IPS-20b (cell line): ENCODE measurements at regions not wholly inside any gene's neighbourhood (a gene's known extent, or its start where the extent isn't known, plus 50 kb on each side); places are given as distances from the start of the nearest gene placed in this dataset.

Source experiments
- H3K27ac ChIP-seq: one replicate; pipeline ENCODE4 v1.5.1; 2013; ENCODE audit warnings: low read length
- H3K27me3 ChIP-seq: 2 replicates; pipeline ENCODE4 v1.6.1; 2013; ENCODE audit warnings: mild to moderate bottlenecking, low read length, inconsistent platforms; ENCODE audit not compliant: insufficient read depth
- H3K36me3 ChIP-seq: 2 replicates; pipeline ENCODE4 v1.6.1; 2013; ENCODE audit warnings: low read depth, mild to moderate bottlenecking, inconsistent platforms, low read length, moderate library complexity; ENCODE audit not compliant: insufficient read depth
- H3K4me1 ChIP-seq: 2 replicates; pipeline ENCODE4 v1.6.1; 2013; ENCODE audit warnings: mild to moderate bottlenecking, control low read depth, inconsistent platforms, low read length, moderate library complexity; ENCODE audit not compliant: insufficient read depth
- H3K4me3 ChIP-seq: 2 replicates; pipeline ENCODE4 v1.5.1; 2013; ENCODE audit warnings: mild to moderate bottlenecking, low read length, inconsistent platforms
- H3K9ac ChIP-seq: 2 replicates; pipeline ENCODE4 v1.6.1; 2013; ENCODE audit warnings: low read depth, mild to moderate bottlenecking, inconsistent platforms, low read length, moderate library complexity
- H3K9me3 ChIP-seq: 2 replicates; pipeline ENCODE4 v1.6.1; 2013; ENCODE audit warnings: mild to moderate bottlenecking, low read depth, low read length, inconsistent platforms; ENCODE audit not compliant: insufficient read depth

GRCh38 chr6:8361259-8361658, 74.1 kb downstream of the SLC35B3 start:
- H3K9me3 ChIP-seq = no peaks in the 10 kb centered on the region
- no peaks in the 10 kb centered on the region for H3K4me1 ChIP-seq
- H3K27me3 ChIP-seq = no peaks in the 10 kb centered on the region
- H3K9ac ChIP-seq = no peak overlapping the region
- H3K36me3 ChIP-seq = no peaks in the 10 kb centered on the region
- no peak overlapping the region for H3K4me3 ChIP-seq
- no peak overlapping the region for H3K27ac ChIP-seq

GRCh38 chr6:8352966-8353340, 82.4 kb downstream of the SLC35B3 start:
- Histone ChIP-seq H3K9ac (no peak overlapping the region), H3K27ac (no peak overlapping the region), H3K4me3 (no peak overlapping the region), H3K4me1 (no peaks in the 10 kb centered on the region), H3K27me3 (no peaks in the 10 kb centered on the region), H3K36me3 (no peaks in the 10 kb centered on the region), H3K9me3 (no peaks in the 10 kb centered on the region)

GRCh38 chr6:8352335-8352965, 82.9 kb downstream of the SLC35B3 start:
- Histone ChIP-seq H3K4me3 (no peak overlapping the region), H3K36me3 (no peaks in the 10 kb centered on the region), H3K27me3 (no peaks in the 10 kb centered on the region), H3K9me3 (no peaks in the 10 kb centered on the region), H3K9ac (no peak overlapping the region), H3K27ac (no peak overlapping the region), H3K4me1 (no peaks in the 10 kb centered on the region)

- no peak overlapping the region for H3K9ac ChIP-seq
- no peaks in the 10 kb centered on the region for H3K4me1 ChIP-seq
- no peak overlapping the region for H3K4me3 ChIP-seq
- H3K27ac ChIP-seq = no peak overlapping the region
- no peaks in the 10 kb centered on the region for H3K36me3 ChIP-seq
- no peaks in the 10 kb centered on the region for H3K27me3 ChIP-seq
- H3K9me3 ChIP-seq = no peaks in the 10 kb centered on the region
Measured at GRCh38 chr6:8343600-8343999, 91.7 kb downstream of the SLC35B3 start.

GRCh38 chr6:8342241-8342819, 93.0 kb downstream of the SLC35B3 start:
- Histone ChIP-seq H3K27ac (no peak overlapping the region), H3K4me3 (no peak overlapping the region), H3K9ac (no peak overlapping the region), H3K27me3 (no peaks in the 10 kb centered on the region), H3K4me1 (no peaks in the 10 kb centered on the region), H3K36me3 (no peaks in the 10 kb centered on the region), H3K9me3 (no peaks in the 10 kb centered on the region)

GRCh38 chr6:8337147-8337546, 98.2 kb downstream of the SLC35B3 start:
- no peaks in the 10 kb centered on the region for H3K36me3 ChIP-seq
- H3K9me3 ChIP-seq = no peaks in the 10 kb centered on the region
- H3K9ac ChIP-seq = no peak overlapping the region
- H3K27ac ChIP-seq = no peak overlapping the region
- H3K4me1 ChIP-seq = no peaks in the 10 kb centered on the region; the same call in 1 of the 2 replicates
- no peak overlapping the region for H3K4me3 ChIP-seq
- no peaks in the 10 kb centered on the region for H3K27me3 ChIP-seq

GRCh38 chr6:8336406-8337057, 98.8 kb downstream of the SLC35B3 start:
- Histone ChIP-seq H3K9me3 (no peaks in the 10 kb centered on the region), H3K4me1 (no peaks in the 10 kb centered on the region; the same call in 1 of the 2 replicates), H3K36me3 (no peaks in the 10 kb centered on the region), H3K27ac (no peak overlapping the region), H3K27me3 (no peaks in the 10 kb centered on the region), H3K4me3 (no peak overlapping the region), H3K9ac (no peak overlapping the region)

GRCh38 chr6:8335896-8336295, 99.4 kb downstream of the SLC35B3 start:
- no peaks in the 10 kb centered on the region for H3K27me3 ChIP-seq
- no peaks in the 10 kb centered on the region for H3K36me3 ChIP-seq
- H3K9me3 ChIP-seq = no peaks in the 10 kb centered on the region
- no peak overlapping the region for H3K9ac ChIP-seq
- H3K27ac ChIP-seq = no peak overlapping the region
- no peak overlapping the region for H3K4me3 ChIP-seq
- no peaks in the 10 kb centered on the region; the same call in 1 of the 2 replicates for H3K4me1 ChIP-seq

- Histone ChIP-seq H3K4me1 (no peaks in the 10 kb centered on the region; the same call in 1 of the 2 replicates), H3K27ac (no peak overlapping the region), H3K9me3 (no peaks in the 10 kb centered on the region)
Measured at GRCh38 chr6:8335381-8335780, 100.0 kb downstream of the SLC35B3 start.

GRCh38 chr6:8334113-8334512, 101.2 kb downstream of the SLC35B3 start:
- H3K4me3 ChIP-seq = no peak overlapping the region
- no peaks in the 10 kb centered on the region for H3K27me3 ChIP-seq
- no peaks in the 10 kb centered on the region for H3K36me3 ChIP-seq
- H3K27ac ChIP-seq = no peak overlapping the region
- no peak overlapping the region for H3K9ac ChIP-seq
- no peaks in the 10 kb centered on the region; the same call in 1 of the 2 replicates for H3K4me1 ChIP-seq
- no peaks in the 10 kb centered on the region for H3K9me3 ChIP-seq

More at GRCh38 chr6:8335381-8335780, 100.0 kb downstream of the SLC35B3 start:
- H3K36me3 ChIP-seq = no peaks in the 10 kb centered on the region
- no peak overlapping the region for H3K4me3 ChIP-seq
- no peak overlapping the region for H3K9ac ChIP-seq
- no peaks in the 10 kb centered on the region for H3K27me3 ChIP-seq

GRCh38 chr6:8329562-8329961, 105.8 kb downstream of the SLC35B3 start:
- H3K9me3 ChIP-seq = no peaks in the 10 kb centered on the region
- H3K27me3 ChIP-seq = no peaks in the 10 kb centered on the region
- H3K4me1 ChIP-seq = no peaks in the 10 kb centered on the region; the same call in 1 of the 2 replicates
- no peak overlapping the region for H3K9ac ChIP-seq
- H3K36me3 ChIP-seq = no peaks in the 10 kb centered on the region
- no peak overlapping the region for H3K27ac ChIP-seq
- H3K4me3 ChIP-seq = no peak overlapping the region

GRCh38 chr6:8325743-8326142, 109.6 kb downstream of the SLC35B3 start:
- no peaks in the 10 kb centered on the region for H3K9me3 ChIP-seq
- H3K36me3 ChIP-seq = no peaks in the 10 kb centered on the region
- no peaks in the 10 kb centered on the region for H3K27me3 ChIP-seq
- no peaks in the 10 kb centered on the region for H3K4me1 ChIP-seq
- H3K27ac ChIP-seq = no peak overlapping the region
- H3K9ac ChIP-seq = no peak overlapping the region
- H3K4me3 ChIP-seq = no peak overlapping the region
